ENCODE measurements at regions not wholly inside any gene's neighbourhood (a gene's known extent, or its start where the extent isn't known, plus 50 kb on each side); places are given as distances from the start of the nearest gene placed in this dataset.

GRCh38 chr18:11553098-11553940 is 56.1 kb upstream of the SLC35G4 start:
- DNase-seq: peak; percentile 12 to 29

- DNase-seq: no peak
These were observed 60.4 kb upstream of the SLC35G4 start for GRCh38 chr18:11548916-11549551.

GRCh38 chr18:11548396-11548795 is 61.0 kb upstream of the SLC35G4 start:
- no peak for DNase-seq

GRCh38 chr18:11544060-11544633 is 65.2 kb upstream of the SLC35G4 start:
- no peak for DNase-seq

GRCh38 chr18:11541179-11541578 is 68.2 kb upstream of the SLC35G4 start:
- DNase-seq: no peak

GRCh38 chr18:11533942-11534496 is 75.4 kb upstream of the SLC35G4 start:
- no peak for DNase-seq

- DNase-seq: no peak
These were observed 75.9 kb upstream of the SLC35G4 start for GRCh38 chr18:11533513-11533890.

GRCh38 chr18:11532758-11533512 is 76.5 kb upstream of the SLC35G4 start:
- DNase-seq: no peak

GRCh38 chr18:11529081-11529480 is 80.3 kb upstream of the SLC35G4 start:
- no peak for DNase-seq

- no peak for DNase-seq
These were observed 82.7 kb upstream of the SLC35G4 start for GRCh38 chr18:11526675-11527074.

GRCh38 chr18:11523804-11524203 is 85.6 kb upstream of the SLC35G4 start:
- DNase-seq: no peak

GRCh38 chr18:11522992-11523391 is 86.4 kb upstream of the SLC35G4 start:
- DNase-seq: no peak

- DNase-seq: no peak
These were observed 87.5 kb upstream of the SLC35G4 start for GRCh38 chr18:11521853-11522252.

GRCh38 chr18:11520536-11520935 is 88.9 kb upstream of the SLC35G4 start:
- no peak for DNase-seq

- DNase-seq: peak in 1 of 2 experiments; percentile 33
These were observed 90.4 kb upstream of the SLC35G4 start for GRCh38 chr18:11518788-11519685.

- DNase-seq: no peak
These were observed 91.7 kb upstream of the SLC35G4 start for GRCh38 chr18:11517704-11518103.

- no peak for DNase-seq
These were observed 92.5 kb upstream of the SLC35G4 start for GRCh38 chr18:11516751-11517503.

- no peak for DNase-seq
These were observed 95.1 kb upstream of the SLC35G4 start for GRCh38 chr18:11514267-11514666.

GRCh38 chr18:11512096-11513025 is 97.0 kb upstream of the SLC35G4 start:
- DNase-seq: peak in 1 of 2 experiments; percentile 8
